KOPT-K1 (cell line): ENCODE measurements at regions not wholly inside any gene's neighbourhood (a gene's known extent, or its start where the extent isn't known, plus 50 kb on each side); places are given as distances from the start of the nearest gene placed in this dataset.
"Not testable (repeated sequence)": the region's sequence is repeated elsewhere in the genome, so short reads cannot be mapped to it uniquely, and the experiment has no call there.

Source experiments
- H3K27ac ChIP-seq: fragments of 200-600 bp; sonication (generic); 2 replicates; pipeline ENCODE4 v1.5.1; 2016; ENCODE audit warnings: antibody characterized with exemption, mild to moderate bottlenecking, low read depth, low read length; ENCODE audit not compliant: poor library complexity, severe bottlenecking
- H3K36me3 ChIP-seq: fragments of 200-600 bp; sonication (generic); 2 replicates; pipeline ENCODE4 v1.5.1; 2017; ENCODE audit warnings: antibody characterized with exemption, mild to moderate bottlenecking, low read length, moderate library complexity; ENCODE audit not compliant: insufficient read depth
- H3K9me3 ChIP-seq: fragments of 200-600 bp; sonication (generic); 2 replicates; pipeline ENCODE4 v1.5.1; 2017; ENCODE audit warnings: antibody characterized with exemption, low read length, mild to moderate bottlenecking; ENCODE audit not compliant: insufficient read depth, poor library complexity, severe bottlenecking

DNA sequence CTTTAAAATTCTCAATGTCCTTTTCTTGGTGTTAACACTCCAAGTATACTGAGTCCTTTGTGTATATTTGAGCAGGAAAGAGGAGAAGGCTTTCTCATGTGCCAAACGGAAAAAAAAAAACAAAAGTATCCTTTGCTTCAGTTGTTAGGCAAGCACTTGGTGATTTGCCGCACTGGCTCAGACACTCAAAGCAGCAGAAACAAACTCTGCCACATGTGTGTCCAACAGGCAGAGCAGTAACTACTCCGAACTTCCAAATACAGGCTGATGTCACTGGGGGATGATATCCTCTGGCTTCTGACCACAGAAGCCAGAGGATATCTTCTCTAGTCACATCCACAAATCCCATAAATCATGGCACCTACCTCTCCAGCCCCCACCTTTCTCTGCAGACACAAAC is 108.0 kb upstream of the SALL3 start:
- H3K36me3 ChIP-seq, result no peaks in the 10 kb centered on the region
- no peak overlapping the region for H3K27ac ChIP-seq
- no peaks in the 10 kb centered on the region for H3K9me3 ChIP-seq

DNA sequence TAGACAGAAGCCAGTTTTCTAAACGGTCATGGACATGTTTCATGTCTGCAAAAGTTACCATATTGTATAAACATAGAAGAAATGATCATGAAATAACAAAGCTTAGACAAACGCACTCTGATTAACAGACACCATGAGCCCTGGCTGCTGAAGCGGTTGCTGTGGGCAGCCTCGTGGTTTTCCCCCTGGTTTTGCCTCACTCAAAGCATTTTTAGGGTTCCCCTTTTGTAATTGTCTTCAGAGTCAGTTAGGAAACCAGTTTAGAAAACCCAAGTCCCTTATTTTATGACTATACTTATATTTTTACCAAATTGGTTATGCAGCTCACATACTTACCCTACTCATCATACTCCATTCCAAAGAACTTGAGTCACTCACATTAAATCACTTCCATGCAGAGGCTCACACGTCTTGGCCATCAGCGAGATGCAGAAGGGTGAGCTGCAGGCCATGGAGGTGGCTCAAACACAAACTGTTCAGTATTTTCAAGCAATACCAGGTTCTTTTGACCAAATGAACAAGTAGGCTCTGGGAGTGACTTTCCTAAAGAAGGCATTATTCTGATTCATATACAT is 105.6 kb upstream of the SALL3 start:
- no peak overlapping the region for H3K27ac ChIP-seq
- H3K36me3 ChIP-seq, result no peaks in the 10 kb centered on the region
- H3K9me3 ChIP-seq, result no peaks in the 10 kb centered on the region

DNA sequence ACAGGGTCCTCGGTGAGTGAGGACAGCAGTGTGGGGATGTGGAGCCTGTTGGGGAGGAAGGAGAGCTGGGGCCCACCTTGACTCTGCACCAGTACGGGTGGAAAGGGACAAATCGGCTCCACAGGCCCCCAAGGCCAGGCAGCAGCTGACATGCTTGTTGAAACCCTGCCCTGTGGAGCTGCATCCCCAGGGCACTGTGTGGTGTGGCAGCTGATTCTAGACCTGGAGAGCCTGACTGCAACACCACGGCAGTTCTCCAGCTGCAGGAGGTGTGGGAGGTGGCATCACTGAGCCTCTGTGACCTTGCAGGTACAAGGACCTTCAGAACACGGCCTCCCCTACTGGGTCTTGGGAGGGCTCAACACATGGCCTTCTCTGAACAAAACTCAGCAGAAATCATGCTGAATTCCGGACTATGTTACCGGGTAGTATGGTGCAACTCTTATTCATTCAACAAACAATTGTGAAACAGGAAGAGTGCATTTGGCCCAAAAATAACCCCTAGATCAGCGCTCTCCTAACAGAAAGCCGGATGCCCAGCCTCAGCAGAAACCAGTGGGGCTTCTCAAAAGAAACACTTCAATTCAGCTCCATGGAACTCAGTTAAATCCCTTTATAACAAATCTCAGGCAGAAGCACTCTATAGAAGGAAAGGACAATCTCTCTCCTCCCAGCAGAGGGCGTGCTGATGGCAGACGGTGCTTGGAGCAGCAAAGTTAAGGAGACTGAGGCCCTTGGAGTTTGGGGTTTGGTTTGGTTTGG is 104.4 kb upstream of the SALL3 start:
- H3K36me3 ChIP-seq, result no peaks in the 10 kb centered on the region
- no peaks in the 10 kb centered on the region for H3K9me3 ChIP-seq
- H3K27ac ChIP-seq, result no peak overlapping the region

DNA sequence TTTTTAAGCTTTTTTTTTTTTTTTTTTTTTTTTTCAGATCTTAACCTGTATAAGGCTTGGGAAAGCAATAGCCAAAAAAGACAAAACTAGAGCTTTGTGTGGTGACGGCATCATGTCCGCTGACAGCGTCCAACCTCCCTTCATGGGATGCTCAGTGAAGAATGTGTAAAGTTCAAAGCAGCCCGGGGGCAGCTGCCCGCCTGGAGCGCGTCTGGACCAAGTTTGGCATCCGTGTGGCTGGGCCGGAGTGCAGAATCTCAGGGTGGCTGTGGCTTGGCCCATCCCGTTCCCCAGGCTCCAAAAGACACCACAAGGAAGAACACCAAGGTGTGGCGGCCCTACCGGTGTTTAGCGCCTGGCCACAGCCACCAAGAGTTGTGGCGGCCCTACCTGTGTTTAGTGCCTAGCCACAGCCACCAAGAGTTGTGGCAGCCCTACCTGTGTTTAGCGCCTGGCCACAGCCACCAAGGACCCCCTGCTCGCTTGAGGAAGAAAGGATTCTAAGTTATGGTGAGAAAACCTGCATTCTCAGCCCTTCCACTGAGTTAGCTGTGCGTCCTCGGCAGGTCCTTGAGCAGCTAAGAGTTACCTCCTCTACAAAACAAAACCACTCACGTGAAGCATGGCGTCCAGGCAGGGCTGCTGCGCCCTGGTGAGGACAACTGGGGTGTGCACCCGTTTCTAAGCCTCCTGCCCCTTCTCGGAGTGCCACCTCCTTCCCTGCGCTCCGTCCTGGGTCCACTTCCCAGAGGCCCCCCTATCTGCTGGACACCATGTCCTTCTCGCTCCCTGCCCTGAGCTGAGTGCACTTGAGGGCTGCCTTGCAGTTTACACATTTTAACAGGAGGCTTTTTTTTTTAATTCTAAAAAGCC is 103.6 kb upstream of the SALL3 start:
- Histone ChIP-seq H3K36me3 (no peaks in the 10 kb centered on the region), H3K27ac (no peak overlapping the region), H3K9me3 (no peaks in the 10 kb centered on the region)

DNA sequence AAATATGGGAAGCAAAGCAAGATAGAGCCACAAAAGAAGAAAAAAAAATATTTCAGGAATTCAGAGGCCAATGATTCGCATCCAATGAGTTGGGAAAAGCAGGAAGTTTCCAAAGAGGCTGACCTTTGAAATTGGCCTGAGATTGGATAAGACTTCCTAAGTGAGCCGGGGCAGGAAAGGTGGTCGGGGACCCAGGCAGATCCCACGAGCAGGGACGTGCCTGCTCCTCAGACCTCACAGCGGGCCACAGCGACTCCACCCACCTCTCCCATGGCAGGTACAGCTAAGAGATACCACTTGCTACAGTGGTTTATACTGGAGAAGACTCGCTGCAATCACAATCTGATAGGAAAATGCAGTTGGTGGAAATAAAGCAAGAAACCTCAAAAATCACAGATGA is 102.8 kb upstream of the SALL3 start:
- no peaks in the 10 kb centered on the region for H3K9me3 ChIP-seq
- no peak overlapping the region for H3K27ac ChIP-seq
- H3K36me3 ChIP-seq, result no peaks in the 10 kb centered on the region

DNA sequence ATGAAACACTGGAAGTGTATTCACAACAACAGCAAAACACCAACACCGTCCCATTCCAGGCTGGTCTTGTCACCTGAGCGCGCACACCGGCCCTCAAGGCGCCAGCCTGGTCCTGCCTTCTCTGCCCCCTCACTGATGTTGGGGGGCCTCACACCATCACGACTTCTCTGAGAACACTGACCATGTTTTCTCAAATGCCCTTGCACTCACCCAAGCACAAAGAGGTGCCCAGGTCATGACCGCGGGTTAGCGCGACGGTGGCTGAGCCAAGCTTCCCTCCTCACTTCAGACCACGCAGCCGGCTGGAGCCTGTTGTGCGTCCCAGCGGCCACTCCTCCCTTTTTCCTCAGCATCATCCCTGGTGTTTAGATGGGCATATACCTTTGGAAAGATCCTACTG is 101.3 kb upstream of the SALL3 start:
- Histone ChIP-seq H3K27ac (no peak overlapping the region), H3K9me3 (no peaks in the 10 kb centered on the region), H3K36me3 (no peaks in the 10 kb centered on the region)

DNA sequence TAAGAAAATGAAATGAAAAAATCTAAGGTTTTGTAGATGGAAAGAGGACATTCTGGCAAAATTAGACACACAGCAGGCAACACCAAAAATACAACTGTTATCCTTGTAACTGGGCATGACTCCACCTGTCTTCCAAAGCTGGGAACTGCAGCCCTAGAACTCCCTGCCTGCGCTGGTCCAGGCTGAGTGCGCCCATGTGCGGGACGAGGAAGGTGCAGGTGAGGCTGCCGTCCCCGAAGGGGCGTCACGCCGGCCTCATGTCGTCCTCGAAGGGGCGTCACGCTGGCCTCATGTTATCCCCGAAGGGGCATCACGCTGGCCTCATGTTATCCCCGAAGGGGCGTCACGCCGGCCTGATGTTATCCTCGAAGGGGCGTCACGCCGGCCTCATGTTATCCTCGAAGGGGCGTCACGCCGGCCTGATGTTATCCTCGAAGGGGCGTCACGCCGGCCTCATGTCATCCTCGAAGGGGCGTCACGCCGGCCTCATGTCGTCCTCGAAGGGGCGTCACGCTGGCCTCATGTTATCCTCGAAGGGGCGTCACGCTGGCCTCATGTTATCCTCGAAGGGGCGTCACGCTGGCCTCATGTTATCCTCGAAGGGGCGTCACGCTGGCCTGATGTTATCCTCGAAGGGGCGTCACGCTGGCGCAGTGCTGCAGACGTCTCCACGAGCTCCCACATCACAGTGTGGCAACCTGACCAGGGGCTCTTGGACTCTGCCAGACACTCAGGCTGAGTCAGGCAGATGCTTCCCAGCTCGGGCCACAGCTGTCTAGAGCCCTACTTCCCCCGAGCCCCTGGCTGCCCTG is 100.3 kb upstream of the SALL3 start:
- H3K36me3 ChIP-seq, H3K9me3 ChIP-seq, H3K27ac ChIP-seq: not testable (repeated sequence)

DNA sequence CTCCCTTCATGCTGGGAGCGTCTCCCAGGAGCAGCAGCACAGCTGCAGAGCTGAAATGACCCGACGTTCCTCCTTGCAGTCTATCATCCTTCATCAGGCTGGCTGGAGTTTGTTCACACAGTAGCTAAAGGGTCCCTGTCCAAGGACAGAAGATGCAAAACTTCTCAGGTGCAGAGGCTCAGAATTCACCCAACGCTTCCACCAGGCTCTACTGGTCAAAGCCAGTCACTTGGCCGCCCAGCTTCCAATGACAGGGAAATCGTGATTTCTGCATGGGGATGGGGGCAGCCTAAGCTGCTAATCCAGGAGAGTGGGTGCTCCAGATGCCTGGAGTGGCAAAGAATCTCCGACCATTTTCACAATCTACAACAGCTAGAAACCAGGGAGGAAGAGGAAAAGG is 97.0 kb upstream of the SALL3 start:
- Histone ChIP-seq H3K9me3 (peaks cover 20% of the 10 kb centered on the region), H3K27ac (no peak overlapping the region), H3K36me3 (no peaks in the 10 kb centered on the region)

DNA sequence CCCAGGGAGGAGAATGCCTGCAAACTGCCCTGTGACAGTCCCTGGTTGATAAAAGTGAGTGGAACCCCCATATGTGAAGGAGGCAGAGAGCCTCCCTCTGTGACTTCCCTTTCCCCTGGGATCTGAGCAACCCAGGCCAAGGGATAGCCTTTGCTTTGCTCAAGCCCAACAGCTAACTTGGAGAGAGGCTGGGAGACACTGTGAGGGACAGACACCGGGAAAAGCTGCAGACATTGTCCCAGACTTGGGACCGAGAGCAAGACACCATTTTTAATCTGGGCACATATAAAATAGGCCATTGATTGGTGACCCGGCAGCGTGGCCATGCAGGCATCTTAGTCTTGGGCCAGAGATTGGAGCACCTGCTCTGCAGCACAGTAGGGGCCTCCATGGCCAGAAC is 96.1 kb upstream of the SALL3 start:
- no peak overlapping the region for H3K27ac ChIP-seq
- peaks cover 22% of the 10 kb centered on the region for H3K9me3 ChIP-seq
- no peaks in the 10 kb centered on the region for H3K36me3 ChIP-seq

DNA sequence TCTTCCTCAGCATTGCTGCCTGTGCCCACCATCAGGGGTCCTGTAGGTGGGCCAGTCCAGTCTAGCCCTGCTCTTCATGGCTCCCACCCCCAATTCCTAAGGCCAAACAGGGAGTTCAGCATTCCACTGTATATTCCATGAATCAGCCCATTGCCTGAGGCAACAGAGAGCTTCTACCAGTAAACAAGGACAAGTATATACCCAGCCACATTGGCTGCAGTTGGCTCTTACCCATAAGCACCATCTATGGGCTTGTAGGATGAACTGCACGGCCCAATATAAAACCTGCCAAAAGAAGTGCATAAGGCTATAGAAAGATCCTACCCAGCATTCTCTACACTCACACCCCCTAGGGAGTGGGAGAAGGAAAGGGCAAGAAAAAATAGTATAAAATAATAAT is 95.1 kb upstream of the SALL3 start:
- Histone ChIP-seq H3K27ac (no peak overlapping the region), H3K36me3 (no peaks in the 10 kb centered on the region), H3K9me3 (peaks cover 32% of the 10 kb centered on the region)

DNA sequence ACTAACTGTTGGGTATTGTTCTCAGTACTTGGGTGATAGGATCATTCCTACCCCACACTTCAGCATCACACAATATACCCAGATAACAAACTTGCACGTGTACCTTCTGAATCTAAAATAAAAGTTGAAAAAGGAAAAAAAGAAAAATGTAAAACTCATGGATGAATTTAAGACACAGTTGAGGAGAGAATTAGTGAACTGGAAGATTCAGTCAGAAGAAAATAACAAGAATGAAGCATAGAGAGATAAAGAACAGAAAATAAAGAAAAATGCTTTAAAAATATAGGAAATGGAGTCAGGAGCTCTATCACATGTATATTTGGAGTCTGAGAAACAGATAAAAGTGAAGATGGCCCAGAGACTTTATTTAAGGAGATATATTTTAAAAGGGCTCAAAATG is 90.4 kb upstream of the SALL3 start:
- Histone ChIP-seq H3K36me3 (no peaks in the 10 kb centered on the region), H3K9me3 (peaks cover 38% of the 10 kb centered on the region)

DNA sequence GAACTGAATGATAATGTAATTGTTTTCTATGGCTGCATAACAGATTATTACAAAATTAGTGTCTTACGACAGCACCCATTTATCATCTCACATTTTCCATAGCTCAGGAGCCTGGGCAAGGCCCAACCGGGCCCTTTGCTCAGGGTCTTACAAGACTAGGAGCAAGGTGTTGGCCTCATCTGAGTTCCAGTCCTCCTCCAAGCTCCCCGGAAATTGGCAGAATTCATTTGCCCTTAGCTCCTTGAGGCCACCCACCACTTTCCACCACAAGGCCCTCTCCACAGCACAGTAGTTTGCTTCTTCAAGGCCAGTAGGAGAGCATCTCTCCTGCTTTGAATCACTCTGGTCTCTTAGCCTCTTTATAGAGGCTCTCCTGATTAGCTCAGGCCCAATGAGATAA is 89.2 kb upstream of the SALL3 start:
- Histone ChIP-seq H3K9me3 (peaks cover 26% of the 10 kb centered on the region), H3K27ac (no peak overlapping the region), H3K36me3 (no peaks in the 10 kb centered on the region)

More for the DNA sequence above, 90.4 kb upstream of the SALL3 start:
- no peak overlapping the region for H3K27ac ChIP-seq

DNA sequence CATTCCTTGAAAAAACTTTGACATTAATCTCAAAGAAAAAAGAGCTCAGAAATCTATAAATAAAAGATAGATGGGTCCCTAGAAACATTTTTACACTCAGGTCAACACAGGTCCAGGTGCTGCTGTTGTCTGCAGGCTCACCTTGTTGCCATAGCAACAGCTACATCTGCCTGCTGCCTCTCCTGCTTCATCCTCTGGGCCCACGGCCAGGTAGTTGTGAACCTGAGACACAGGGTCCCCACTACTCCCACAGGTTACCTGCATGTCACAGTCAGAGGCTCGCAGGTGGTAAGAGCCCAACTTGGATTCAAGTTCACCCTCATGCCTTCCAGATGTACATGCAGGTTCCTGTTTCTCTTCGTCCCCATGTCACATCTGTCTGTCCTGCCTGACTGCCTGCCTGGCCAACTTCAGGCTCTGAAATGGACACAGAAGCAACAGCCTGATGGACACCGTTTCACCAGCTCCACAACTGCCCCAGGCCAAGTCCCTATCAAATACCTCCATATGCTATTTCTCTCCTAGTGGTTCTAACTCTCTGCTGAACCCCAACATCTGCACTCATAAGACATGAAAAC is 88.3 kb upstream of the SALL3 start:
- Histone ChIP-seq H3K36me3 (no peaks in the 10 kb centered on the region), H3K9me3 (peaks cover 22% of the 10 kb centered on the region), H3K27ac (no peak overlapping the region)

DNA sequence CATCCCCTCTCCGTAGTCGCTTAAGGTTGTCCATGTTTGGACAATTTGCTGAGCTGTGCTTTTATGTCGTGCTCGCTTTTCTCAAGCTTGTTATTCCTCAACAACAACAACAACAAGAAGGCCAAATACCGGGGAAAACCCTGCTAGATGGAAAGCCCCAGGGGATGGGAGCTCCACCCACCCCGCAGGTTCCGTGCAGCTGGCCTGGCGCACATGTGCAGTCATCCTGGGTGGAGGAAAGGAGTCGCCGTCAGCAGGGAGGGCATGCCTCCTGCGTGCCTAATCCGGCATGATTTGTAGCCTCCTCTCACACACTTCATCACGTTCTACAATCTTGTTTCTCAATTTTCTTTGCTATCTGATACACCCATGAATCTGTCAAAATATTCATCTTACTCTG is 87.4 kb upstream of the SALL3 start:
- peaks cover 22% of the 10 kb centered on the region for H3K9me3 ChIP-seq
- no peaks in the 10 kb centered on the region for H3K36me3 ChIP-seq
- no peak overlapping the region for H3K27ac ChIP-seq
